Gastrocnemius medialis (tissue), 4 donors: ENCODE measurements at regions not wholly inside any gene's neighbourhood (a gene's known extent, or its start where the extent isn't known, plus 50 kb on each side); places are given as distances from the start of the nearest gene placed in this dataset.
A peak's percentile ranks its signal among the peaks of the same experiment; 100 is the strongest.
"Not testable (repeated sequence)": the region's sequence is repeated elsewhere in the genome, so short reads cannot be mapped to it uniquely, and the experiment has no call there.

Source experiments
- ATAC-seq, 2 donors: fragments of 150-250 bp; one replicate each; pipeline ENCODE4 v1.9.1; 2016
- DNase-seq, 2 donors: peaks; one replicate each; pipeline ENCODE4 v3.0.0-alpha.2; 2019
- H3K27ac ChIP-seq, 4 donors: fragments of 200-600 bp; sonication (generic); 1 replicate in 1 of 4; 2 replicates in 3 of 4; pipeline ENCODE4 v1.5.1; 2016 to 2018; ENCODE audit warnings: mild to moderate bottlenecking in 2 of 4, moderate library complexity in 1 of 4
- H3K27me3 ChIP-seq, 3 donors: fragments of 200-600 bp; sonication (generic) in 2 of 3; 1 replicate in 1 of 3; 2 replicates in 2 of 3; pipeline versions ENCODE4 v1.5.1 to v1.6.0; 2016 to 2019; ENCODE audit warnings: mild to moderate bottlenecking in 1 of 3, moderate library complexity in 1 of 3
- H3K36me3 ChIP-seq, 2 donors: fragments of 200-600 bp; sonication (generic) in 1 of 2; one replicate each; pipeline ENCODE4 v1.5.1; 2017 to 2018
- H3K4me1 ChIP-seq, 2 donors: fragments of 200-600 bp; sonication (generic) in 1 of 2; one replicate each; pipeline ENCODE4 v1.5.1; 2016 to 2017; ENCODE audit warnings: mild to moderate bottlenecking in 2 of 2
- H3K4me3 ChIP-seq, 4 donors: fragments of 200-600 bp; sonication (generic) in 3 of 4; 1 replicate in 1 of 4; 2 replicates in 3 of 4; pipeline ENCODE4 v1.5.1; 2016 to 2019; ENCODE audit warnings: mild to moderate bottlenecking in 2 of 4
- H3K9me3 ChIP-seq, 3 donors: fragments of 200-600 bp; sonication (generic) in 2 of 3; 1 replicate in 1 of 3; 2 replicates in 2 of 3; pipeline ENCODE4 v1.5.1; 2016 to 2019
- CTCF ChIP-seq, 5 experiments: fragments of 450-650 bp in 3 of 5; fragments of 200-600 bp in 2 of 5; sonication (generic) in 2 of 5; IDR thresholded peaks in 4 of 5; conservative IDR thresholded peaks in 1 of 5; 1 replicate in 4 of 5; 2 replicates in 1 of 5; pipeline ENCODE4 v1.5.1; 2016 to 2019; ENCODE audit warnings: antibody characterized with exemption in 5 of 5, mild to moderate bottlenecking in 3 of 5, moderate library complexity in 3 of 5
- POLR2A ChIP-seq, 2 donors: fragments of 450-650 bp; IDR thresholded peaks; one replicate each; pipeline ENCODE4 v1.6.1; 2017; ENCODE audit warnings: antibody characterized with exemption in 2 of 2, mild to moderate bottlenecking in 2 of 2, moderate library complexity in 2 of 2
- in situ Hi-C, 4 donors: fragments of 200-750 bp; cut with MboI; loops; one replicate each; pipeline versions ENCODE4 v1.15.0 to v1.8.0; 2017; ENCODE audit warnings: low sequenced_read_pairs in 4 of 4
- intact Hi-C: fragments of 100-400 bp; cut with DNase I; formaldehyde crosslinking; loops from one replicate; pipeline ENCODE4 v1.15.1; 2023; ENCODE audit warnings: low total_unique reads

DNA sequence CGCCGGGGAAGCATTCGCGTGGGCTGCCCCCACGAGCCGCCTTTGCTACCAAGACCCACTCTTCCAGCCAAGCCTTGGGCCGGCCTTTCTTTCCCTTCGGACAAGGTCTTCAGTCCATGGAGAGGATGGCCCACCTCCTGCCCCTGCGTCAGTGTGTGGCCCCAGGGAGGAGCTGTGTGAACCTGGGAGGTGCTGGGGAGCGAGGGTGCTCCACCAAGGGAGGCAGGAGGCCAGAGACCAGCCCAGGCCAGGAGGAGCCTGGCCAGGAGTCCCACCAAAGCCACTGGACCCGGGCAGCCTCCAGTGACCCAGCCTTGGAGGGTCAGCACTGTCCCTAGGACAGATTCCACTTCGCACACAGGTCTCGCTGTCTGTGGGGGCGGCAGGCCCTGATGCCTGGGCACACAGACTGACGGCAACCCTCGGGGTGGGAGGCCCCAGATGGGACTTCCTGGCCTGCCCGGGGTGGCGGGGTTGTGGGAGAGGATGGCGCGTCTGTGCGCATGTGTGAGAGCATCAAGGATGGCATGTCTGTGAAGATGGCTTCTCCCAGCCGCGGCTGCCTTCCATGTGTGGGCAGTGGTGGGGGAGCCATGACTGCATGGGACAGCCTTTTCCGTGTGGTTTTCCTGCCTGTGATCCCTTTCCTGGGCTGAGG lies 113.3 kb upstream of the LPCAT1 start:
- TF ChIP-seq CTCF (IDR thresholded peaks at IDR 0.05 in 4 of 5, conservative IDR thresholded peaks at IDR 0.05 in 1 of 5) = no peak
- no peak for TF ChIP-seq POLR2A (IDR thresholded peaks at IDR 0.05)
- Histone ChIP-seq H3K4me3 (no peak overlapping the region), H3K4me1 (peaks cover 0 to 5% of the 10 kb centered on the region in 2 donors), H3K9me3 (no peaks in the 10 kb centered on the region), H3K27ac (no peak overlapping the region), H3K36me3 (no peaks in the 10 kb centered on the region), H3K27me3 (peaks cover 0 to 3% (median 0%) of the 10 kb centered on the region in 3 donors)
- DNase-seq (no peak), ATAC-seq (no peak)
- intact Hi-C loops = no loop called here
- in situ Hi-C loops = loop anchor here (25.0 kb wide), 2 partner anchors 250 to 475 kb away; no protein-coding TSS in a partner anchor

DNA sequence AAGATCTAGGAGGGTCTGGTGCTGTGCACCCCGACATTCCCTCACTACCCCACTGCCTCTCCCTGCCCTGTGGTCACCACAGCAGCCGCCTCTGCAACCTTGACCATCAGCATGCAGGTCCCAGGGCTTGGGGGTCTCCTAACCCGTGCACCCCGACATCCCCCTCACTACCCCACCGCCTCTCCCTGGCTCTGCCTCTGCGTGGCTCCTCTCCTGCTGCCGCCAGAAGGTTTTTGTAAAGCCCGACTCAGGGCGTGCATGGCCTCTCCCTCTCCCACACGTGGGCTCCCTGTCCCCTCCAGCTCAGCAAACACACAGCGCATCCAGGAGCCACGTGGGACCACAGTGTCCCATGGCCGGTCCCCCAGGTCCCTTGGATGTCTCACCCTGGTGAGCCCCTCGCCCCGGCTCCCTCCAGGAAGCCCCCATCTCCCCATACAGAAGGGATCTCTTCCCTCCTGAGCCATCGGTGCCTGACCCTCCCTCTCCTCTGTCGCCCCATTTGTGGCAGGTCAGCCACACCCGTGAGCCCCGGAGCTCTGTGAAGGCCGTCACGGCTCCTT lies 112.5 kb upstream of the LPCAT1 start:
- in situ Hi-C loops = loop anchor here (25.0 kb wide), 2 partner anchors 249 to 474 kb away; no protein-coding TSS in a partner anchor
- H3K4me3 ChIP-seq, H3K27me3 ChIP-seq, H3K36me3 ChIP-seq, intact Hi-C loops, H3K9me3 ChIP-seq, H3K27ac ChIP-seq, ATAC-seq, DNase-seq, H3K4me1 ChIP-seq: not testable (repeated sequence)

GRCh38 chr5:1635477-1635876 lies 111.7 kb upstream of the LPCAT1 start:
- in situ Hi-C loops = loop anchor here (25.0 kb wide), 2 partner anchors 248 to 473 kb away; no protein-coding TSS in a partner anchor
- intact Hi-C loops = not testable (repeated sequence)

GRCh38 chr5:1634337-1634661 lies 110.5 kb upstream of the LPCAT1 start:
- no peak for DNase-seq
- H3K4me1 ChIP-seq = peaks cover 0 to 5% of the 10 kb centered on the region in 2 donors

More at GRCh38 chr5:1635477-1635876, 111.7 kb upstream of the LPCAT1 start:
- not testable (repeated sequence) for DNase-seq, H3K9me3 ChIP-seq, H3K27me3 ChIP-seq, ATAC-seq, H3K36me3 ChIP-seq, H3K4me3 ChIP-seq, H3K4me1 ChIP-seq, H3K27ac ChIP-seq

GRCh38 chr5:1633605-1634336 lies 110.0 kb upstream of the LPCAT1 start:
- in situ Hi-C loops = loop anchor here (25.0 kb wide), 2 partner anchors 246 to 471 kb away; no protein-coding TSS in a partner anchor
- DNase-seq = peak; percentile 65 to 73

More at GRCh38 chr5:1634337-1634661, 110.5 kb upstream of the LPCAT1 start:
- intact Hi-C loops (loop anchor here (5.0 kb wide), 1 partner anchor 287 kb away; the partner anchor contains the start of gene CLPTM1L), in situ Hi-C loops (loop anchor here (25.0 kb wide), 2 partner anchors 247 to 472 kb away; no protein-coding TSS in a partner anchor)
- TF ChIP-seq CTCF (IDR thresholded peaks at IDR 0.05 in 4 of 5, conservative IDR thresholded peaks at IDR 0.05 in 1 of 5) = no peak
- TF ChIP-seq POLR2A (IDR thresholded peaks at IDR 0.05) = no peak
- Histone ChIP-seq H3K4me3 (peak overlapping the region; percentile 72 to 93 (median 76)), H3K27ac (peak overlapping the region; percentile 58 to 91 (median 86)), H3K9me3 (no peaks in the 10 kb centered on the region), H3K27me3 (no peaks in the 10 kb centered on the region), H3K36me3 (no peaks in the 10 kb centered on the region)
- no peak for ATAC-seq

GRCh38 chr5:1631004-1631403 lies 107.2 kb upstream of the LPCAT1 start:
- H3K27ac ChIP-seq, ATAC-seq, H3K36me3 ChIP-seq, H3K9me3 ChIP-seq, H3K27me3 ChIP-seq, DNase-seq, H3K4me3 ChIP-seq, H3K4me1 ChIP-seq: not testable (repeated sequence)
- intact Hi-C loops (loop anchor here (5.0 kb wide), 1 partner anchor 284 kb away; the partner anchor contains the start of gene CLPTM1L), in situ Hi-C loops (loop anchor here (25.0 kb wide), 2 partner anchors 244 to 469 kb away; no protein-coding TSS in a partner anchor)

More at GRCh38 chr5:1633605-1634336, 110.0 kb upstream of the LPCAT1 start:
- Histone ChIP-seq H3K9me3 (no peaks in the 10 kb centered on the region), H3K36me3 (no peaks in the 10 kb centered on the region), H3K4me1 (peaks cover 0 to 5% of the 10 kb centered on the region in 2 donors), H3K27me3 (no peaks in the 10 kb centered on the region), H3K27ac (peak overlapping the region; percentile 58 to 91 (median 86)), H3K4me3 (peak overlapping the region; percentile 72 to 93 (median 76))
- peak; percentile 94 to 99 for ATAC-seq
- peak; percentile 52 to 76 for TF ChIP-seq POLR2A (IDR thresholded peaks at IDR 0.05)
- TF ChIP-seq CTCF (IDR thresholded peaks at IDR 0.05 in 4 of 5, conservative IDR thresholded peaks at IDR 0.05 in 1 of 5) = no peak
- intact Hi-C loops = loop anchor here (5.0 kb wide), 1 partner anchor 286 kb away; the partner anchor contains the start of gene CLPTM1L

GRCh38 chr5:1626397-1626796 lies 102.6 kb upstream of the LPCAT1 start:
- H3K36me3 ChIP-seq, DNase-seq, H3K9me3 ChIP-seq, intact Hi-C loops, H3K4me1 ChIP-seq, H3K27me3 ChIP-seq, H3K27ac ChIP-seq, H3K4me3 ChIP-seq, ATAC-seq: not testable (repeated sequence)
- in situ Hi-C loops = loop anchor here (25.0 kb wide), 2 partner anchors 239 to 464 kb away; no protein-coding TSS in a partner anchor

DNA sequence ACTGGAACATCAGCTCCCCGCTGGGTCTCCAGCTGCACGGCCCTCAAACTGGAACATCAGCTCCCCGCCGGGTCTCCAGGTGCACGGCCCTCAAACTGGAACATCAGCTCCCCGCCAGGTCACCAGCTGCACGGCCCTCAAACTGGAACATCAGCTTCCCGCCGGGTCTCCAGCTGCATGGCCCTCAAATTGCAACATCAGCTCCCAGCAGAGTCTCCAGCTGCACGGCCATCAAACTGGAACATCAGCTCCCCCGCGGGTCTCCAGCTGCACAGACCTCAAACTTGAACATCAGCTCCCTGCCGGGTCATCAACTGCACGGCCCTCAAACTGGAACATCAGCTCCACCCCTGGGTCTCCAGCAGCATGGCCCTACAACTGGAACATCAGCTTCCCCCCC lies 95.8 kb upstream of the LPCAT1 start:
- in situ Hi-C loops, H3K9me3 ChIP-seq, H3K27me3 ChIP-seq, H3K36me3 ChIP-seq, H3K4me1 ChIP-seq, intact Hi-C loops, H3K4me3 ChIP-seq, H3K27ac ChIP-seq, DNase-seq, ATAC-seq: not testable (repeated sequence)
